ENCODE measurements at regions not wholly inside any gene's neighbourhood (a gene's known extent, or its start where the extent isn't known, plus 50 kb on each side); places are given as distances from the start of the nearest gene placed in this dataset.
A peak's percentile ranks its signal among the peaks of the same experiment; 100 is the strongest.

- TF ChIP-seq USF2 (IDR thresholded peaks at IDR 0.05; ENCODE audit: low read depth, low read length), result no peak
- TF ChIP-seq USF2 (CRISPR knock-in tag; IDR thresholded peaks at IDR 0.05; ENCODE audit: borderline replicate concordance), result no peak
- TF ChIP-seq ZNF460 (CRISPR knock-in tag; IDR thresholded peaks at IDR 0.05; ENCODE audit: borderline replicate concordance), result peak; percentile 83; the same call in 1 of the 2 replicates
- no peak for TF ChIP-seq ZNF678 (CRISPR knock-in tag; IDR thresholded peaks at IDR 0.05)
- no peak for TF ChIP-seq GPN1 (CRISPR knock-in tag; IDR thresholded peaks at IDR 0.05; ENCODE audit: borderline replicate concordance)
- peak; percentile 13; the same call in 1 of the 2 replicates for TF ChIP-seq NR2F6 (IDR thresholded peaks at IDR 0.05)
- TF ChIP-seq NR2F6 (CRISPR knock-in tag; IDR thresholded peaks at IDR 0.05), result no peak
- TF ChIP-seq SALL1 (CRISPR knock-in tag; IDR thresholded peaks at IDR 0.05), result peak; percentile 34; the same call in 1 of the 2 replicates
- TF ChIP-seq PTBP1 (IDR thresholded peaks at IDR 0.05; ENCODE audit: low read depth, low read length, poor library complexity, severe bottlenecking), result no peak
- TF ChIP-seq TBP (CRISPR knock-in tag; IDR thresholded peaks at IDR 0.05), result no peak
- TF ChIP-seq HNF4A (CRISPR knock-in tag; IDR thresholded peaks at IDR 0.05), result peak; percentile 71
- TF ChIP-seq TEAD3 (CRISPR knock-in tag; optimal IDR thresholded peaks at IDR 0.05; ENCODE audit: borderline replicate concordance), result peak; percentile 77
- peak; percentile 84 for TF ChIP-seq ONECUT2 (CRISPR knock-in tag; IDR thresholded peaks at IDR 0.05)
- no peak for TF ChIP-seq ZNF253 (CRISPR knock-in tag; IDR thresholded peaks at IDR 0.05; ENCODE audit: borderline replicate concordance)
- no peak for TF ChIP-seq ZNF780A (CRISPR knock-in tag; IDR thresholded peaks at IDR 0.05)
These were observed 127.9 kb upstream of the TOP1 start (continued) for GRCh38 chr20:40900666-40901215.
